Fibroblast of skin of right quadriceps (primary cell): ENCODE measurements at regions not wholly inside any gene's neighbourhood (a gene's known extent, or its start where the extent isn't known, plus 50 kb on each side); places are given as distances from the start of the nearest gene placed in this dataset.
"Not testable (repeated sequence)": the region's sequence is repeated elsewhere in the genome, so short reads cannot be mapped to it uniquely, and the experiment has no call there.

Source experiments
- DNase-seq: peaks from one replicate; pipeline ENCODE4 v3.0.0-alpha.2; 2013

DNA sequence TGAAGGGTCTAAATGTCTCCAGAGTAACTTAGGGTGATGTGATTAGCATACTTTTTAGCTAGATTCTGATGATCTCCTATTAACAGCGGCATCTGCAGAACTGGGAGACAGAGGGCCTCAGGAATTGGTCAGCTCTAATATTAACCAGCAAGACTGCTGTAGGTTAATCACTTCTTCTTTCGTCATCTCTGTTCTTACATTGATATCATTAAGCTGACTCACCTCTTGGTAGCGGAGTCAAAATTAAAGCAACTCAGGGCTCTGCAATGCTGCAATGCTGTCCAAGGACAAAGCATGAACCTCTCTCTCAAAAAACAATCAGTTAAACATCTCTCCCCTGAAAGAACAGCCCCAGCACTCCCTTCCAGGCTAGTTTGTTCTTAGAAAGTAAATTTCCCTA is 57.5 kb upstream of the TRA2B start:
- peak; percentile 51 for DNase-seq

GRCh38 chr3:185992831-185993374 is 55.1 kb upstream of the TRA2B start:
- DNase-seq, result peak; percentile 32

- DNase-seq, result not testable (repeated sequence)
Observed at GRCh38 chr3:185990995-185991394, 53.2 kb upstream of the TRA2B start.

DNA sequence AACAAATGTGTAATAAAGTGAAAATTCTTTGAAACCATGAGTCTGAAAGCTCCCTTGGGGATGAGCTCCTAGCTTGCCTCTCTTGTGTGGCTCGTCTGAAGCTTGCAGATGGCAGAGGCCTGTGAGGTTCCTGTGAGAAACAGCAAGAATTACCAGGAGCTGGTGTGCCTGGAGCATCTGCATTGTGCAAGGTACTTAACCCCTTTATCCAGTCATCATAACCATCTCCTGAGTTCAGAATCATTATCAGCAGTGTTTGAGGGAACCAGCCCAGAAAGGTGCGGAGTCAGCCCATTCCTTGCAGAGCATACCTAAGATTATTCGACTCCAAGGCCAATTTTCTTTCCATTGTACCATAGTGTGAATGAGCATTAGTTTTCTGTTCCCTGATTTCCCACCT is 51.7 kb upstream of the TRA2B start:
- no peak for DNase-seq

GRCh38 chr3:185988816-185989175 is 51.0 kb upstream of the TRA2B start:
- no peak for DNase-seq

DNA sequence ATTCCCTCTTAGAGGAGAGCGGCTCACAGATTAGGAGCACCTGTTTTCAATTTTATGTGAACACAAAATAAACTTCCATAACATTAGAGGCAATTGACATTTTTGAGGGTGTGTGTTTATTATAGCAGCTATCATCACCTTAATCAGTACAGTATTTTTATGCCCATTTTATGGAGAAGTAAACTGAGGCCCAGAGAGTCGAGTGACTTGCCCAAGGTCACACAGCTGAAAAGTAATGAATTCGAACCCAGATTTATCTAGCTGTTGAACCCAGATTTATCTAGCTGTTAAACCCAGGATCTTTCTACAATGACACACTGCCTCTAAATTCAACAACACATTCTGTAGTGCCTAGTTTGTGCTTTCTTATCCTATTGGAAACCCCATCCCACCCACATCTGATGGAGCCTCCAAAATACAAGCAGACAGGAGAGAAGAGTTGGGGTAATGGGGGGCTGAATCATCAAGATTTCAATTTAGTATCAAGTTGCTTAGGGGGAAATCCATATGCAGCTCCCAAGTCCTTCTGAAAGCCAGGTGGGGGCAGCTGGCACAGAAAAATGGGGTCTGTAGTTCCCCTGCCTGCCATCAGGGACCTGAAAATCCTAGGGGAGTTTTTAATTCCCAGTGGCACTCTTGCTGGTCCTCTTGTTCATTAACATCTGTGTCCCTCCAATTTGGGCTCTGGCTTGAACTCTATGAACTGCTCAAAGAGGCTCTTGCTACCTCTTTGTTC is 50.4 kb upstream of the TRA2B start:
- DNase-seq, result no peak
